ENCODE measurements at regions not wholly inside any gene's neighbourhood (a gene's known extent, or its start where the extent isn't known, plus 50 kb on each side); places are given as distances from the start of the nearest gene placed in this dataset.
"Not testable (repeated sequence)": the region's sequence is repeated elsewhere in the genome, so short reads cannot be mapped to it uniquely, and the experiment has no call there.

- DNase-seq, result no peak
Observed at GRCh38 chrX:65971151-65971550, 68.7 kb downstream of the VSIG4 start.

- not testable (repeated sequence) for DNase-seq
Observed at GRCh38 chrX:65967159-65967558, 72.7 kb downstream of the VSIG4 start.

- DNase-seq, result no peak
Observed at GRCh38 chrX:65961714-65962113, 78.2 kb downstream of the VSIG4 start.

GRCh38 chrX:65948103-65948502 lies 91.8 kb downstream of the VSIG4 start:
- no peak for DNase-seq

- DNase-seq, result no peak
Observed at GRCh38 chrX:65941775-65942174, 98.1 kb downstream of the VSIG4 start.

GRCh38 chrX:65933085-65933589 lies 106.7 kb downstream of the VSIG4 start:
- no peak for DNase-seq

- DNase-seq, result no peak
Observed at GRCh38 chrX:65932173-65933084, 107.5 kb downstream of the VSIG4 start.

- no peak for DNase-seq
Observed at GRCh38 chrX:65928522-65928921, 111.4 kb downstream of the VSIG4 start.

- not testable (repeated sequence) for DNase-seq
Observed at GRCh38 chrX:65927386-65927785, 112.5 kb downstream of the VSIG4 start.

GRCh38 chrX:65926095-65927019 lies 113.5 kb downstream of the VSIG4 start:
- no peak for DNase-seq

GRCh38 chrX:65925592-65925991 lies 114.3 kb downstream of the VSIG4 start:
- DNase-seq, result no peak

GRCh38 chrX:65925005-65925404 lies 114.9 kb downstream of the VSIG4 start:
- DNase-seq, result no peak

GRCh38 chrX:65921363-65921762 lies 118.5 kb downstream of the VSIG4 start:
- no peak for DNase-seq

GRCh38 chrX:65920620-65921019 lies 119.3 kb downstream of the VSIG4 start:
- DNase-seq, result no peak

GRCh38 chrX:65910899-65911298 lies 129.0 kb downstream of the VSIG4 start:
- DNase-seq, result no peak

- DNase-seq, result no peak
Observed at GRCh38 chrX:65903750-65904149, 136.1 kb downstream of the VSIG4 start.

GRCh38 chrX:65902011-65902410 lies 137.9 kb downstream of the VSIG4 start:
- DNase-seq, result no peak

GRCh38 chrX:65900850-65901844 lies 138.7 kb downstream of the VSIG4 start:
- no peak for DNase-seq

GRCh38 chrX:65894133-65894532 lies 145.7 kb downstream of the VSIG4 start:
- no peak for DNase-seq

- not testable (repeated sequence) for DNase-seq
Observed at GRCh38 chrX:65891817-65892216, 148.1 kb downstream of the VSIG4 start.

- DNase-seq, result not testable (repeated sequence)
Observed at GRCh38 chrX:65888150-65888549, 151.7 kb downstream of the VSIG4 start.

GRCh38 chrX:65883556-65883955 lies 156.3 kb downstream of the VSIG4 start:
- no peak for DNase-seq
